Panc1 (cell line): ENCODE measurements at regions not wholly inside any gene's neighbourhood (a gene's known extent, or its start where the extent isn't known, plus 50 kb on each side); places are given as distances from the start of the nearest gene placed in this dataset.

ENCODE experiments used
- ATAC-seq: fragments of 200-7000 bp; cut with Tn5 transposase; 2 replicates; pipeline ENCODE4 v1.9.1; 2020; ENCODE audit warnings: mild to moderate bottlenecking, moderate library complexity
- BruUV-seq: library from RNA; stranded (reverse); fragments of 400-500 nt; replicated peaks from 2 replicates; lab custom pipeline; 2021; lab: Mats Ljungman, UMichigan
- CTCF ChIA-PET: fragments of 300-600 bp; sonication (Branson Sonifier 250); formaldehyde crosslinking; loops from one replicate; lab custom pipeline; 2022; ENCODE audit warnings: antibody characterized with exemption; lab: Charles Lee
- POLR2A ChIA-PET: fragments of 300-600 bp; sonication (Branson Sonifier 250); formaldehyde crosslinking; loops from one replicate; lab custom pipeline; 2022; ENCODE audit warnings: antibody characterized with exemption; lab: Charles Lee
- DNase-seq: peaks from one replicate; pipeline ENCODE4 v3.0.0-alpha.2; 2010; ENCODE audit warnings: low read depth, low spot score
- H3K27ac ChIP-seq: 2 replicates; pipeline ENCODE4 v1.5.1; 2011; ENCODE audit warnings: mild to moderate bottlenecking, low read length, inconsistent platforms
- H3K27me3 ChIP-seq: fragments of 200-500 bp; sonication (Bioruptor generic); 2 replicates; pipeline ENCODE4 v1.6.0; 2014; ENCODE audit warnings: low read length, inconsistent platforms; ENCODE audit not compliant: control insufficient read depth, insufficient read depth
- H3K36me3 ChIP-seq: fragments of 200-500 bp; sonication (Bioruptor generic); 2 replicates; pipeline ENCODE4 v1.5.1; 2014; ENCODE audit warnings: inconsistent platforms, mild to moderate bottlenecking, low read length, moderate library complexity; ENCODE audit not compliant: control insufficient read depth, insufficient read depth
- H3K4me1 ChIP-seq: 2 replicates; pipeline ENCODE4 v1.5.1; 2011; ENCODE audit warnings: inconsistent platforms, mild to moderate bottlenecking, low read length, moderate library complexity; ENCODE audit not compliant: control insufficient read depth, insufficient read depth
- H3K4me3 ChIP-seq, 2 experiments: 2 replicates each; pipeline ENCODE4 v1.5.1; 2011 to 2012; ENCODE audit warnings: low read depth in 2 of 2, low read length in 2 of 2, mild to moderate bottlenecking in 2 of 2, inconsistent platforms in 1 of 2, moderate library complexity in 1 of 2
- H3K9me3 ChIP-seq: fragments of 200-500 bp; sonication (Bioruptor generic); 2 replicates; pipeline ENCODE4 v1.5.1; 2014; ENCODE audit warnings: low read depth, mild to moderate bottlenecking, inconsistent platforms, low read length, moderate library complexity; ENCODE audit not compliant: control insufficient read depth, insufficient read depth
- CTCF ChIP-seq: fragments of 450-650 bp; IDR thresholded peaks from 2 replicates; pipeline ENCODE4 v1.5.1; 2017; ENCODE audit warnings: mild to moderate bottlenecking
- POLR2AphosphoS5 ChIP-seq: IDR thresholded peaks from 2 replicates; pipeline ENCODE4 v1.6.1; 2012; ENCODE audit warnings: mild to moderate bottlenecking, low read depth, low read length, moderate library complexity
- REST ChIP-seq, 2 experiments: IDR thresholded peaks; 2 replicates each; pipeline ENCODE4 v1.6.1; 2011 to 2012; ENCODE audit warnings: low read depth in 2 of 2, control low read depth in 1 of 2, low read length in 1 of 2, mild to moderate bottlenecking in 1 of 2, moderate library complexity in 1 of 2; ENCODE audit not compliant: insufficient read depth in 1 of 2
- SIN3A ChIP-seq: IDR thresholded peaks from 2 replicates; pipeline ENCODE4 v1.6.1; 2012; ENCODE audit warnings: low read depth, mild to moderate bottlenecking, low read length, moderate library complexity, borderline replicate concordance; ENCODE audit not compliant: insufficient read depth
- TCF7L2 ChIP-seq: IDR thresholded peaks from 2 replicates; pipeline ENCODE4 v1.6.1; 2011; ENCODE audit warnings: mild to moderate bottlenecking, low read depth, low read length, inconsistent platforms
- in situ Hi-C: cut with HindIII; loops from 2 replicates; pipeline ENCODE4 v1.10.0; 2016; ENCODE audit warnings: low sequenced_read_pairs, low pct_unique_long_range_greater_than_20kb
- intact Hi-C: fragments of 100-400 bp; cut with micrococcal nuclease; formaldehyde crosslinking; loops from one replicate; pipeline ENCODE4 v1.10.0; 2022; ENCODE audit not compliant: unreplicated experiment

DNA sequence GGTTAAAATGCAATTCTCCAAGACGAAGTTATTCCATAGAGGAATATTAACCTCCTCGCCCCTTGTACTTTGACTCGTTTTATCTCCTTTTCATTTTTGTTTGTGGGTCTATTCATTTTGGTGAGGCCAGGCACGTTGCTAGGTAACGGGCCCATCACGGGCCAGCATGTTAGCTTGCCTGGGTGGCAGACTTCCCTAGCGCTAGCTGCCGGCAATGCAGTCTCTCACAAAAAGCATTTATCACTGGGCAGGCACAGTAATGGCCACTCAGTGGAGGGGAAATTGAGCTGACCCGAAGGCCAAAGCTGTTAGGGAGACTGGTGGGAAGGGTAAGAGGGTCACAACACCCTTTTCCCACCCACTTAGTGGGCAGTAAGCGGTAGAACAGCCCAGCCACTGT, 234.4 kb upstream of the FOXD3 start:
- no TSS peak for BruUV-seq
- Histone ChIP-seq H3K36me3 (no peaks in the 10 kb centered on the region), H3K9me3 (no peaks in the 10 kb centered on the region), H3K4me1 (no peaks in the 10 kb centered on the region), H3K27me3 (peaks cover 8% of the 10 kb centered on the region; the same call in 1 of the 2 replicates), H3K4me3 (no peak overlapping the region), H3K27ac (no peak overlapping the region)
- in situ Hi-C loops (no loop called here), intact Hi-C loops (no loop called here)
- DNase-seq: no peak
- ATAC-seq: no peak
- CTCF ChIA-PET: no interaction called here
- POLR2A ChIA-PET: no interaction called here
- no peak for TF ChIP-seq CTCF

DNA sequence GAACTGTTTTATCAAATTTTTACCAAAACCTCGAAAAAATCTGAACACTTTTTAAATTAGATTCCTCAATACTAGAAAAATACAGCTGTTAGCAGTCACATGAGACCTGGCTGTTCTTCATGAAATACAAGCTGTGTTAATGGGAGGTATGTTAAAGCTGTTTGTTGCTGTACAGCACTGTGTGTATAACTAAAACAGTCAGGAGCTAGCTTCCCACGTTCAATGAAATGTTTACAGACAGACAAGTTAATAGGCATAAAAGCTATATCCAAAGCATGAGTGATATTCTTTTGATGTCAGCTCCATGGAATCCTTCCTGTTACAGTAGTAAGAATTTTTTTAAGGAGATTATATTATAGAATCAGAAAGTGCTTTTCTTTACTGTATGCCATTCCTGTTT, 223.2 kb upstream of the FOXD3 start:
- DNase-seq (no peak), ATAC-seq (no peak)
- ChIA-PET CTCF (interaction anchor here (0.7 kb wide), 1 partner anchor 344 kb away, joined by 7 read pairs; no protein-coding TSS in a partner anchor), POLR2A (no interaction called here)
- Histone ChIP-seq H3K27me3 (peaks cover 9% of the 10 kb centered on the region), H3K27ac (no peak overlapping the region), H3K4me1 (no peaks in the 10 kb centered on the region), H3K9me3 (no peaks in the 10 kb centered on the region), H3K36me3 (no peaks in the 10 kb centered on the region), H3K4me3 (no peak overlapping the region)
- intact Hi-C loops (no loop called here), in situ Hi-C loops (no loop called here)
- no TSS peak for BruUV-seq
- TF ChIP-seq SIN3A (no peak), REST (IDR thresholded peaks at IDR 0.05; ENCODE audit: insufficient read depth in 1 of 2, low read depth in 2 of 2, low read length in 1 of 2) (no peak), POLR2AphosphoS5 (no peak), TCF7L2 (no peak), CTCF (no peak)

DNA sequence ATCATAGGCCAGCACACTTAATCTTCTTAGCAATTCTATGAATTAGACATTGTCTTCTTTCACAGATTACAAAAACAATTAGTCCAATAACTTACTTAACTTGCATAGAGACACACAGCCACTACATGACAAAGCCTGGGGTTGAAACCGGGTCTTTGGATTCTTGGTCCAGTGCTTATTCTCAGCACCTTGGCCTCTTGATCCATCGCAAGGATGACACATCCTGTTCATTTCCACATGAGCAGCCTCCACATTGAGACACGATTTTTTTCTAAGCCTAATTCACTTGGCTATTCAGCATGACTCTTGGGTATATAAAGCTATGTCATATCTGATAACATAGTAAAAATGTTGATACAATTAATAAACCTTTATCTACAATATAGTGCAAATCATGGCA, 221.0 kb upstream of the FOXD3 start:
- intact Hi-C loops (no loop called here), in situ Hi-C loops (no loop called here)
- ChIA-PET POLR2A (no interaction called here), CTCF (no interaction called here)
- DNase-seq: no peak
- Histone ChIP-seq H3K27me3 (peaks cover 10% of the 10 kb centered on the region), H3K27ac (no peak overlapping the region), H3K4me1 (no peaks in the 10 kb centered on the region), H3K36me3 (no peaks in the 10 kb centered on the region), H3K4me3 (no peak overlapping the region), H3K9me3 (no peaks in the 10 kb centered on the region)
- no TSS peak for BruUV-seq
- TF ChIP-seq CTCF: no peak
- TF ChIP-seq POLR2AphosphoS5: no peak
- TF ChIP-seq SIN3A: no peak
- TF ChIP-seq REST (IDR thresholded peaks at IDR 0.05; ENCODE audit: insufficient read depth in 1 of 2, low read depth in 2 of 2, low read length in 1 of 2): no peak
- no peak for TF ChIP-seq TCF7L2
- no peak for ATAC-seq
